ENCODE measurements at regions not wholly inside any gene's neighbourhood (a gene's known extent, or its start where the extent isn't known, plus 50 kb on each side); places are given as distances from the start of the nearest gene placed in this dataset.

GRCh38 chr12:3996322-3996721 lies 123.1 kb upstream of the PARP11 start:
- Histone ChIP-seq H3K36me3 (ENCODE audit: insufficient read depth, low read length, poor library complexity, severe bottlenecking) (no peaks in the 10 kb centered on the region), H3K4me3 (ENCODE audit: low read depth, low read length, poor library complexity, severe bottlenecking) (no peak overlapping the region), H3K4me1 (ENCODE audit: insufficient read depth, low read length, poor library complexity, severe bottlenecking) (no peaks in the 10 kb centered on the region), H3K9me3 (ENCODE audit: low read depth, low read length, poor library complexity, severe bottlenecking) (no peaks in the 10 kb centered on the region), H3K27me3 (replicated peaks; ENCODE audit: insufficient read depth, low read depth, low read length, poor library complexity) (peaks cover 25% of the 10 kb centered on the region), H3K27ac (ENCODE audit: low read depth, low read length, poor library complexity, severe bottlenecking) (no peak overlapping the region)
- ChIA-PET POLR2A (ENCODE audit: low non-redundant PET) (no interaction called here), CTCF (interaction anchor here (1.4 kb wide), 1 partner anchor 281 kb away, joined by 9 read pairs; no protein-coding TSS in a partner anchor)
- TF ChIP-seq CTCF (conservative IDR thresholded peaks at IDR 0.05; ENCODE audit: low read depth, low read length) (no peak), EZH2 (IDR thresholded peaks at IDR 0.05; ENCODE audit: borderline replicate concordance, low read depth, low read length, poor library complexity, severe bottlenecking) (no peak)
- DNase-seq (ENCODE audit: low spot score), result no peak
- BruUV-seq (replicated peaks), result no TSS peak
- intact Hi-C loops (cut with micrococcal nuclease; ENCODE audit: unreplicated experiment), result no loop called here

GRCh38 chr12:3995306-3995705 lies 122.1 kb upstream of the PARP11 start:
- Histone ChIP-seq H3K36me3 (ENCODE audit: insufficient read depth, low read length, poor library complexity, severe bottlenecking) (no peaks in the 10 kb centered on the region), H3K27ac (ENCODE audit: low read depth, low read length, poor library complexity, severe bottlenecking) (no peak overlapping the region), H3K4me1 (ENCODE audit: insufficient read depth, low read length, poor library complexity, severe bottlenecking) (no peaks in the 10 kb centered on the region), H3K9me3 (ENCODE audit: low read depth, low read length, poor library complexity, severe bottlenecking) (no peaks in the 10 kb centered on the region), H3K27me3 (replicated peaks; ENCODE audit: insufficient read depth, low read depth, low read length, poor library complexity) (peaks cover 25% of the 10 kb centered on the region), H3K4me3 (ENCODE audit: low read depth, low read length, poor library complexity, severe bottlenecking) (no peak overlapping the region)
- DNase-seq (ENCODE audit: low spot score), result no peak
- TF ChIP-seq CTCF (conservative IDR thresholded peaks at IDR 0.05; ENCODE audit: low read depth, low read length), result no peak
- TF ChIP-seq EZH2 (IDR thresholded peaks at IDR 0.05; ENCODE audit: borderline replicate concordance, low read depth, low read length, poor library complexity, severe bottlenecking), result no peak
- POLR2A ChIA-PET (ENCODE audit: low non-redundant PET), result no interaction called here
- no TSS peak for BruUV-seq (replicated peaks)
- CTCF ChIA-PET, result interaction anchor here (1.4 kb wide), 1 partner anchor 282 kb away, joined by 9 read pairs; no protein-coding TSS in a partner anchor
- intact Hi-C loops (cut with micrococcal nuclease; ENCODE audit: unreplicated experiment), result loop anchor here (2.0 kb wide), 1 partner anchor 281 kb away; no protein-coding TSS in a partner anchor

GRCh38 chr12:3994500-3994899 lies 121.3 kb upstream of the PARP11 start:
- no peaks in the 10 kb centered on the region for H3K36me3 ChIP-seq (ENCODE audit: insufficient read depth, low read length, poor library complexity, severe bottlenecking)
- no peak for TF ChIP-seq CTCF (conservative IDR thresholded peaks at IDR 0.05; ENCODE audit: low read depth, low read length)
- TF ChIP-seq EZH2 (IDR thresholded peaks at IDR 0.05; ENCODE audit: borderline replicate concordance, low read depth, low read length, poor library complexity, severe bottlenecking), result no peak
- no peak overlapping the region for H3K27ac ChIP-seq (ENCODE audit: low read depth, low read length, poor library complexity, severe bottlenecking)
- BruUV-seq (replicated peaks), result no TSS peak
- no peaks in the 10 kb centered on the region for H3K4me1 ChIP-seq (ENCODE audit: insufficient read depth, low read length, poor library complexity, severe bottlenecking)
- ChIA-PET CTCF (no interaction called here), POLR2A (ENCODE audit: low non-redundant PET) (no interaction called here)
- no peaks in the 10 kb centered on the region for H3K9me3 ChIP-seq (ENCODE audit: low read depth, low read length, poor library complexity, severe bottlenecking)
- DNase-seq (ENCODE audit: low spot score), result no peak
- peaks cover 25% of the 10 kb centered on the region for H3K27me3 ChIP-seq (replicated peaks; ENCODE audit: insufficient read depth, low read depth, low read length, poor library complexity)
- intact Hi-C loops (cut with micrococcal nuclease; ENCODE audit: unreplicated experiment), result loop anchor here (2.0 kb wide), 1 partner anchor 282 kb away; no protein-coding TSS in a partner anchor
- H3K4me3 ChIP-seq (ENCODE audit: low read depth, low read length, poor library complexity, severe bottlenecking), result no peak overlapping the region

Measured in A673 (cell line).